K562 (cell line): ENCODE measurements at regions not wholly inside any gene's neighbourhood (a gene's known extent, or its start where the extent isn't known, plus 50 kb on each side); places are given as distances from the start of the nearest gene placed in this dataset.
A peak's percentile ranks its signal among the peaks of the same experiment; 100 is the strongest.

Experiments used
- AFF1 ChIP-seq, 2 experiments: fragments of 450-650 bp; IDR thresholded peaks; 2 replicates each; pipeline ENCODE4 v1.6.1; 2018; ENCODE audit warnings: mild to moderate bottlenecking in 2 of 2, low read depth in 1 of 2; ENCODE audit not compliant: partially characterized antibody in 2 of 2
- BRCA1 ChIP-seq, 2 experiments: fragments of 450-650 bp in 1 of 2; sonication (generic) in 1 of 2; formaldehyde crosslinking in 1 of 2; IDR thresholded peaks; 2 replicates each; pipeline versions ENCODE4 v1.5.0 to v1.6.1; 2017 to 2020; ENCODE audit warnings: mild to moderate bottlenecking in 1 of 2, missing genetic modification reagents in 1 of 2
- CBFB ChIP-seq: sonication (generic); formaldehyde crosslinking; IDR thresholded peaks from 2 replicates; pipeline ENCODE4 v1.4.0; 2020; ENCODE audit warnings: mild to moderate bottlenecking, missing genetic modification reagents
- CC2D1A ChIP-seq: fragments of 450-650 bp; IDR thresholded peaks from 2 replicates; pipeline ENCODE4 v1.6.1; 2017; ENCODE audit warnings: mild to moderate bottlenecking
- ETV6 ChIP-seq, 3 experiments: fragments of 150-350 bp in 1 of 3; sonication (generic) in 1 of 3; formaldehyde crosslinking in 1 of 3; IDR thresholded peaks; 2 replicates each; pipeline versions ENCODE4 v1.6.1 to v1.8.0; 2014 to 2022; ENCODE audit warnings: borderline replicate concordance in 2 of 3, low read depth in 2 of 3, antibody characterized with exemption in 1 of 3, low read length in 1 of 3, mild to moderate bottlenecking in 1 of 3, missing genetic modification reagents in 1 of 3
- FIP1L1 ChIP-seq: fragments of 200-400 bp; formaldehyde crosslinking; IDR thresholded peaks from 2 replicates; pipeline ENCODE4 v1.6.1; 2018; ENCODE audit warnings: mild to moderate bottlenecking, low read depth, low read length; ENCODE audit not compliant: poor library complexity, severe bottlenecking
- FOXJ2 ChIP-seq: fragments of 200-800 bp; sonication (Bioruptor generic); IDR thresholded peaks from 2 replicates; pipeline ENCODE4 v1.6.1; 2016; ENCODE audit warnings: missing genetic modification characterization, missing compliant biosample characterization
- GTF2E2 ChIP-seq: fragments of 200-800 bp; sonication (Bioruptor generic); IDR thresholded peaks from 2 replicates; pipeline ENCODE4 v1.6.1; 2016; ENCODE audit warnings: missing genetic modification characterization, missing compliant biosample characterization
- MIER1 ChIP-seq: fragments of 450-650 bp; IDR thresholded peaks from 2 replicates; pipeline ENCODE4 v1.6.1; 2016; ENCODE audit warnings: antibody characterized with exemption, mild to moderate bottlenecking, low read depth
- MYNN ChIP-seq, 2 experiments: sonication (generic); formaldehyde crosslinking in 1 of 2; IDR thresholded peaks; 2 replicates each; pipeline versions ENCODE4 v1.5.0 to v1.6.1; 2016 to 2020; ENCODE audit warnings: antibody characterized with exemption in 1 of 2, missing genetic modification reagents in 1 of 2
- NFIC ChIP-seq: fragments of 450-650 bp; IDR thresholded peaks from 2 replicates; pipeline ENCODE4 v1.6.1; 2017; ENCODE audit warnings: mild to moderate bottlenecking, inconsistent platforms
- NR2C2 ChIP-seq, 2 experiments: fragments of 200-800 bp in 1 of 2; sonication (Bioruptor generic) in 1 of 2; sonication (generic) in 1 of 2; formaldehyde crosslinking in 1 of 2; IDR thresholded peaks; 2 replicates each; pipeline versions ENCODE4 v1.6.1 to v1.8.0; 2016 to 2022; ENCODE audit warnings: mild to moderate bottlenecking in 1 of 2, missing compliant biosample characterization in 1 of 2, missing genetic modification characterization in 1 of 2, missing genetic modification reagents in 1 of 2
- PCBP2 ChIP-seq: fragments of 200-400 bp; formaldehyde crosslinking; IDR thresholded peaks from 2 replicates; pipeline ENCODE4 v1.6.1; 2018; ENCODE audit warnings: low read length, low read depth, mild to moderate bottlenecking, moderate library complexity; ENCODE audit not compliant: poor library complexity, severe bottlenecking
- PHTF2 ChIP-seq: fragments of 250-450 bp; sonication (Bioruptor Pico); IDR thresholded peaks from 2 replicates; pipeline ENCODE4 v1.5.0; 2021; ENCODE audit warnings: mild to moderate bottlenecking
- RUNX1 ChIP-seq: sonication (generic); IDR thresholded peaks from 2 replicates; pipeline ENCODE4 v1.6.1; 2016; ENCODE audit warnings: antibody characterized with exemption, low read depth
- SAP30 ChIP-seq: fragments of 200-600 bp; sonication (generic); IDR thresholded peaks from 2 replicates; pipeline ENCODE4 v1.6.1; 2012; ENCODE audit warnings: borderline replicate concordance, low read depth, mild to moderate bottlenecking, moderate library complexity, low read length, control low read depth, inconsistent platforms; ENCODE audit not compliant: insufficient read depth, poor library complexity, severe bottlenecking
- SLC30A9 ChIP-seq: fragments of 250-450 bp; sonication (Bioruptor Pico); IDR thresholded peaks from 2 replicates; pipeline ENCODE4 v1.8.0; 2022; ENCODE audit warnings: mild to moderate bottlenecking, moderate library complexity
- STAG1 ChIP-seq: sonication (generic); formaldehyde crosslinking; IDR thresholded peaks from 2 replicates; pipeline ENCODE4 v1.5.0; 2020; ENCODE audit warnings: missing genetic modification reagents, borderline replicate concordance
- STAT5B ChIP-seq: fragments of 250-450 bp; sonication (Bioruptor Pico); IDR thresholded peaks from 2 replicates; pipeline ENCODE4 v1.8.0; 2021; ENCODE audit warnings: mild to moderate bottlenecking, inconsistent platforms
- TOE1 ChIP-seq, 2 experiments: fragments of 450-650 bp in 1 of 2; sonication (generic) in 1 of 2; formaldehyde crosslinking in 1 of 2; IDR thresholded peaks; 2 replicates each; pipeline versions ENCODE4 v1.7.1 to v1.8.0; 2016 to 2022; ENCODE audit warnings: borderline replicate concordance in 2 of 2, mild to moderate bottlenecking in 2 of 2, antibody characterized with exemption in 1 of 2, inconsistent platforms in 1 of 2, low read depth in 1 of 2, missing genetic modification reagents in 1 of 2, moderate library complexity in 1 of 2
- TRIM28 ChIP-seq: fragments of 450-650 bp; IDR thresholded peaks from 2 replicates; pipeline ENCODE4 v1.6.1; 2017
- ZFPM2 ChIP-seq: fragments of 250-450 bp; sonication (Bioruptor Pico); IDR thresholded peaks from 2 replicates; pipeline ENCODE4 v1.5.1; 2022; ENCODE audit warnings: mild to moderate bottlenecking
- ZNF12 ChIP-seq: sonication (generic); formaldehyde crosslinking; IDR thresholded peaks from 2 replicates; pipeline ENCODE4 v1.4.0; 2020; ENCODE audit warnings: mild to moderate bottlenecking, missing genetic modification reagents
- ZNF146 ChIP-seq: IDR thresholded peaks from one replicate; pipeline ENCODE4 v1.6.1; 2018; ENCODE audit warnings: missing compliant biosample characterization; ENCODE audit not compliant: unreplicated experiment
- ZNF444 ChIP-seq: fragments of 250-450 bp; sonication (Bioruptor Pico); IDR thresholded peaks from 2 replicates; pipeline ENCODE4 v1.4.0; 2020; ENCODE audit warnings: mild to moderate bottlenecking, moderate library complexity
- ZNF589 ChIP-seq: fragments of 200-800 bp; sonication (Bioruptor generic); IDR thresholded peaks from 2 replicates; pipeline ENCODE4 v1.6.1; 2016; ENCODE audit warnings: low read depth, missing genetic modification characterization, missing compliant biosample characterization
- ZNF77 ChIP-seq: fragments of 250-450 bp; sonication (Bioruptor Pico); IDR thresholded peaks from 2 replicates; pipeline ENCODE4 v1.5.0; 2020

- TF ChIP-seq ETV6 (IDR thresholded peaks at IDR 0.05; ENCODE audit: borderline replicate concordance in 1 of 2, low read depth in 2 of 2, low read length in 1 of 2) (no peak), ETV6 (CRISPR knock-in tag; IDR thresholded peaks at IDR 0.05; ENCODE audit: borderline replicate concordance) (no peak), BRCA1 (IDR thresholded peaks at IDR 0.05) (no peak), BRCA1 (CRISPR knock-in tag; IDR thresholded peaks at IDR 0.05) (no peak), SAP30 (no peak), STAG1 (no peak), FIP1L1 (no peak), MIER1 (no peak), RUNX1 (no peak), ZNF589 (CRISPR knock-in tag) (no peak), TOE1 (IDR thresholded peaks at IDR 0.05; ENCODE audit: borderline replicate concordance) (no peak), TOE1 (CRISPR knock-in tag; IDR thresholded peaks at IDR 0.05; ENCODE audit: borderline replicate concordance, low read depth) (no peak), ZNF12 (CRISPR knock-in tag) (no peak), CC2D1A (0 out of 2 replicates have a peak, but pooled peaks have one; percentile 23), SLC30A9 (CRISPR knock-in tag) (no peak), TRIM28 (no peak), PCBP2 (no peak), AFF1 (IDR thresholded peaks at IDR 0.05; ENCODE audit: low read depth in 1 of 2, partially characterized antibody in 2 of 2) (peak in 1 of 2 experiments; percentile 31), MYNN (IDR thresholded peaks at IDR 0.05) (no peak), MYNN (CRISPR knock-in tag; IDR thresholded peaks at IDR 0.05) (no peak), CBFB (CRISPR knock-in tag) (no peak), FOXJ2 (tag) (no peak), ZNF444 (no peak), ZNF146 (CRISPR knock-in tag) (no peak), NFIC (no peak), STAT5B (CRISPR knock-in tag) (no peak), GTF2E2 (no peak), ZNF77 (CRISPR knock-in tag) (no peak), ZFPM2 (CRISPR knock-in tag) (no peak), NR2C2 (CRISPR knock-in tag; IDR thresholded peaks at IDR 0.05) (no peak), NR2C2 (tag; IDR thresholded peaks at IDR 0.05) (no peak), PHTF2 (CRISPR knock-in tag) (no peak)
Observed at GRCh38 chr4:80137631-80138030, 59.7 kb upstream of the PRDM8 start (continued).
